ENCODE measurements at regions not wholly inside any gene's neighbourhood (a gene's known extent, or its start where the extent isn't known, plus 50 kb on each side); places are given as distances from the start of the nearest gene placed in this dataset.
"Not testable (repeated sequence)": the region's sequence is repeated elsewhere in the genome, so short reads cannot be mapped to it uniquely, and the experiment has no call there.

- H3K36me3 ChIP-seq (ENCODE audit: insufficient read depth, low read length, poor library complexity, severe bottlenecking), result no peaks in the 10 kb centered on the region
- BruUV-seq (replicated peaks), result no TSS peak
- TF ChIP-seq CTCF (conservative IDR thresholded peaks at IDR 0.05; ENCODE audit: low read depth, low read length) (no peak), EZH2 (IDR thresholded peaks at IDR 0.05; ENCODE audit: borderline replicate concordance, low read depth, low read length, poor library complexity, severe bottlenecking) (no peak)
- DNase-seq (ENCODE audit: low spot score), result no peak
- ChIA-PET POLR2A (ENCODE audit: low non-redundant PET) (interaction anchor here (0.5 kb wide), 1 partner anchor 195 kb away, joined by 3 read pairs; no protein-coding TSS in a partner anchor), CTCF (no interaction called here)
- intact Hi-C loops (cut with micrococcal nuclease; ENCODE audit: unreplicated experiment), result no loop called here
- H3K4me3 ChIP-seq (ENCODE audit: low read depth, low read length, poor library complexity, severe bottlenecking), result no peak overlapping the region
- no peak overlapping the region for H3K27ac ChIP-seq (ENCODE audit: low read depth, low read length, poor library complexity, severe bottlenecking)
- no peaks in the 10 kb centered on the region for H3K27me3 ChIP-seq (replicated peaks; ENCODE audit: insufficient read depth, low read depth, low read length, poor library complexity)
- H3K4me1 ChIP-seq (ENCODE audit: insufficient read depth, low read length, poor library complexity, severe bottlenecking), result no peaks in the 10 kb centered on the region
- no peaks in the 10 kb centered on the region for H3K9me3 ChIP-seq (ENCODE audit: low read depth, low read length, poor library complexity, severe bottlenecking)
Observed at GRCh38 chr17:72471296-72471695, 350.5 kb downstream of the SOX9 start.

- CTCF ChIA-PET, result no interaction called here
Observed at GRCh38 chr17:72472106-72472505, 351.3 kb downstream of the SOX9 start.

GRCh38 chr17:72472853-72473390, 352.1 kb downstream of the SOX9 start:
- intact Hi-C loops (cut with micrococcal nuclease; ENCODE audit: unreplicated experiment); BruUV-seq (replicated peaks); H3K9me3 ChIP-seq (ENCODE audit: low read depth, low read length, poor library complexity, severe bottlenecking); POLR2A ChIA-PET (ENCODE audit: low non-redundant PET); H3K27me3 ChIP-seq (replicated peaks; ENCODE audit: insufficient read depth, low read depth, low read length, poor library complexity); H3K4me1 ChIP-seq (ENCODE audit: insufficient read depth, low read length, poor library complexity, severe bottlenecking); H3K27ac ChIP-seq (ENCODE audit: low read depth, low read length, poor library complexity, severe bottlenecking); H3K36me3 ChIP-seq (ENCODE audit: insufficient read depth, low read length, poor library complexity, severe bottlenecking); CTCF ChIA-PET; H3K4me3 ChIP-seq (ENCODE audit: low read depth, low read length, poor library complexity, severe bottlenecking); DNase-seq (ENCODE audit: low spot score): not testable (repeated sequence)

More at GRCh38 chr17:72472106-72472505, 351.3 kb downstream of the SOX9 start:
- Histone ChIP-seq H3K9me3 (ENCODE audit: low read depth, low read length, poor library complexity, severe bottlenecking) (no peaks in the 10 kb centered on the region), H3K36me3 (ENCODE audit: insufficient read depth, low read length, poor library complexity, severe bottlenecking) (no peaks in the 10 kb centered on the region), H3K27ac (ENCODE audit: low read depth, low read length, poor library complexity, severe bottlenecking) (no peak overlapping the region), H3K4me3 (ENCODE audit: low read depth, low read length, poor library complexity, severe bottlenecking) (no peak overlapping the region), H3K27me3 (replicated peaks; ENCODE audit: insufficient read depth, low read depth, low read length, poor library complexity) (no peaks in the 10 kb centered on the region), H3K4me1 (ENCODE audit: insufficient read depth, low read length, poor library complexity, severe bottlenecking) (no peaks in the 10 kb centered on the region)
- TF ChIP-seq CTCF (conservative IDR thresholded peaks at IDR 0.05; ENCODE audit: low read depth, low read length) (no peak), EZH2 (IDR thresholded peaks at IDR 0.05; ENCODE audit: borderline replicate concordance, low read depth, low read length, poor library complexity, severe bottlenecking) (no peak)
- intact Hi-C loops (cut with micrococcal nuclease; ENCODE audit: unreplicated experiment), result no loop called here
- BruUV-seq (replicated peaks), result no TSS peak
- POLR2A ChIA-PET (ENCODE audit: low non-redundant PET), result no interaction called here
- DNase-seq (ENCODE audit: low spot score), result no peak

- Histone ChIP-seq H3K4me1 (ENCODE audit: insufficient read depth, low read length, poor library complexity, severe bottlenecking) (no peaks in the 10 kb centered on the region), H3K27ac (ENCODE audit: low read depth, low read length, poor library complexity, severe bottlenecking) (no peak overlapping the region), H3K9me3 (ENCODE audit: low read depth, low read length, poor library complexity, severe bottlenecking) (no peaks in the 10 kb centered on the region), H3K4me3 (ENCODE audit: low read depth, low read length, poor library complexity, severe bottlenecking) (no peak overlapping the region), H3K27me3 (replicated peaks; ENCODE audit: insufficient read depth, low read depth, low read length, poor library complexity) (no peaks in the 10 kb centered on the region), H3K36me3 (ENCODE audit: insufficient read depth, low read length, poor library complexity, severe bottlenecking) (no peaks in the 10 kb centered on the region)
- POLR2A ChIA-PET (ENCODE audit: low non-redundant PET), result interaction anchor here (0.7 kb wide), 1 partner anchor 217 kb away, joined by 3 read pairs; no protein-coding TSS in a partner anchor
- TF ChIP-seq CTCF (conservative IDR thresholded peaks at IDR 0.05; ENCODE audit: low read depth, low read length), result no peak
- no peak for TF ChIP-seq EZH2 (IDR thresholded peaks at IDR 0.05; ENCODE audit: borderline replicate concordance, low read depth, low read length, poor library complexity, severe bottlenecking)
- intact Hi-C loops (cut with micrococcal nuclease; ENCODE audit: unreplicated experiment), result no loop called here
- CTCF ChIA-PET, result no interaction called here
- BruUV-seq (replicated peaks), result no TSS peak
- no peak for DNase-seq (ENCODE audit: low spot score)
Observed at GRCh38 chr17:72474243-72474642, 353.4 kb downstream of the SOX9 start.

Data from A673 (cell line).